ENCODE measurements at regions not wholly inside any gene's neighbourhood (a gene's known extent, or its start where the extent isn't known, plus 50 kb on each side); places are given as distances from the start of the nearest gene placed in this dataset.

- ATAC-seq: no peak
- TF ChIP-seq CTCF (IDR thresholded peaks at IDR 0.05) (no peak), EP300 (IDR thresholded peaks at IDR 0.05) (no peak), POLR2A (IDR thresholded peaks at IDR 0.05) (no peak), POLR2AphosphoS5 (IDR thresholded peaks at IDR 0.05) (no peak)
- Histone ChIP-seq H3K27me3 (peaks cover 15% of the 10 kb centered on the region), H3K27ac (no peak overlapping the region), H3K4me3 (no peak overlapping the region), H3K36me3 (no peaks in the 10 kb centered on the region), H3K4me1 (no peaks in the 10 kb centered on the region), H3K9me3 (no peaks in the 10 kb centered on the region)
- WGBS, 2 donors (ENCODE audit: low coverage in 1 of 2): 100% methylated on average over 1 of the region's 1 CpG; no CpG with 5 or more reads in 1 of the 2 donors
These were observed 630.2 kb upstream of the CADM1 start for GRCh38 chr11:116134450-116134849.

GRCh38 chr11:116132273-116132978 is 628.2 kb upstream of the CADM1 start:
- no peak overlapping the region for H3K4me3 ChIP-seq
- no peaks in the 10 kb centered on the region for H3K27me3 ChIP-seq
- H3K27ac ChIP-seq: no peak overlapping the region
- ATAC-seq: no peak
- H3K36me3 ChIP-seq: no peaks in the 10 kb centered on the region
- 54 to 90% methylated on average over 2 to 3 of the region's 14 CpGs for WGBS, 2 donors (ENCODE audit: low coverage in 1 of 2)
- no peaks in the 10 kb centered on the region for H3K9me3 ChIP-seq
- no peaks in the 10 kb centered on the region for H3K4me1 ChIP-seq
- TF ChIP-seq POLR2AphosphoS5 (IDR thresholded peaks at IDR 0.05) (no peak), POLR2A (IDR thresholded peaks at IDR 0.05) (no peak), EP300 (IDR thresholded peaks at IDR 0.05) (no peak), CTCF (IDR thresholded peaks at IDR 0.05) (no peak)

- Histone ChIP-seq H3K27me3 (no peaks in the 10 kb centered on the region), H3K27ac (no peak overlapping the region), H3K36me3 (no peaks in the 10 kb centered on the region), H3K4me3 (no peak overlapping the region), H3K9me3 (no peaks in the 10 kb centered on the region), H3K4me1 (no peaks in the 10 kb centered on the region)
- no peak for ATAC-seq
- 60% methylated on average over 4 to 6 of the region's 6 CpGs for WGBS, 2 donors (ENCODE audit: low coverage in 1 of 2)
- no peak for TF ChIP-seq POLR2AphosphoS5 (IDR thresholded peaks at IDR 0.05)
- TF ChIP-seq CTCF (IDR thresholded peaks at IDR 0.05): no peak
- TF ChIP-seq POLR2A (IDR thresholded peaks at IDR 0.05): no peak
- TF ChIP-seq EP300 (IDR thresholded peaks at IDR 0.05): no peak
These were observed 625.9 kb upstream of the CADM1 start for GRCh38 chr11:116130122-116130521.

GRCh38 chr11:116129456-116129855 is 625.2 kb upstream of the CADM1 start:
- Histone ChIP-seq H3K36me3 (no peaks in the 10 kb centered on the region), H3K9me3 (no peaks in the 10 kb centered on the region), H3K4me1 (no peaks in the 10 kb centered on the region), H3K27me3 (no peaks in the 10 kb centered on the region), H3K4me3 (no peak overlapping the region), H3K27ac (no peak overlapping the region)
- TF ChIP-seq POLR2A (IDR thresholded peaks at IDR 0.05) (no peak), POLR2AphosphoS5 (IDR thresholded peaks at IDR 0.05) (no peak), EP300 (IDR thresholded peaks at IDR 0.05) (no peak), CTCF (IDR thresholded peaks at IDR 0.05) (no peak)
- 80 to 89% methylated on average over 9 of the region's 9 CpGs for WGBS, 2 donors (ENCODE audit: low coverage in 1 of 2)
- ATAC-seq: no peak

GRCh38 chr11:116126562-116126961 is 622.3 kb upstream of the CADM1 start:
- Histone ChIP-seq H3K4me3 (no peak overlapping the region), H3K4me1 (no peaks in the 10 kb centered on the region), H3K9me3 (no peaks in the 10 kb centered on the region), H3K27me3 (no peaks in the 10 kb centered on the region), H3K36me3 (no peaks in the 10 kb centered on the region), H3K27ac (no peak overlapping the region)
- TF ChIP-seq EP300 (IDR thresholded peaks at IDR 0.05): no peak
- TF ChIP-seq CTCF (IDR thresholded peaks at IDR 0.05): no peak
- TF ChIP-seq POLR2AphosphoS5 (IDR thresholded peaks at IDR 0.05): no peak
- TF ChIP-seq POLR2A (IDR thresholded peaks at IDR 0.05): no peak
- no peak for ATAC-seq
- WGBS, 2 donors (ENCODE audit: low coverage in 1 of 2): 90% methylated on average over 1 of the region's 3 CpGs; no CpG with 5 or more reads in 1 of the 2 donors

All from gastroesophageal sphincter (tissue), 4 donors.